Panc1 (cell line): ENCODE measurements at regions not wholly inside any gene's neighbourhood (a gene's known extent, or its start where the extent isn't known, plus 50 kb on each side); places are given as distances from the start of the nearest gene placed in this dataset.

Source experiments
- ATAC-seq: fragments of 200-7000 bp; cut with Tn5 transposase; 2 replicates; pipeline ENCODE4 v1.9.1; 2020; ENCODE audit warnings: mild to moderate bottlenecking, moderate library complexity
- BruUV-seq: library from RNA; stranded (reverse); fragments of 400-500 nt; replicated peaks from 2 replicates; lab custom pipeline; 2021; lab: Mats Ljungman, UMichigan
- CTCF ChIA-PET: fragments of 300-600 bp; sonication (Branson Sonifier 250); formaldehyde crosslinking; loops from one replicate; lab custom pipeline; 2022; ENCODE audit warnings: antibody characterized with exemption; lab: Charles Lee
- POLR2A ChIA-PET: fragments of 300-600 bp; sonication (Branson Sonifier 250); formaldehyde crosslinking; loops from one replicate; lab custom pipeline; 2022; ENCODE audit warnings: antibody characterized with exemption; lab: Charles Lee
- DNase-seq: peaks from one replicate; pipeline ENCODE4 v3.0.0-alpha.2; 2010; ENCODE audit warnings: low read depth, low spot score
- H3K27ac ChIP-seq: 2 replicates; pipeline ENCODE4 v1.5.1; 2011; ENCODE audit warnings: mild to moderate bottlenecking, low read length, inconsistent platforms
- H3K27me3 ChIP-seq: fragments of 200-500 bp; sonication (Bioruptor generic); 2 replicates; pipeline ENCODE4 v1.6.0; 2014; ENCODE audit warnings: low read length, inconsistent platforms; ENCODE audit not compliant: control insufficient read depth, insufficient read depth
- H3K36me3 ChIP-seq: fragments of 200-500 bp; sonication (Bioruptor generic); 2 replicates; pipeline ENCODE4 v1.5.1; 2014; ENCODE audit warnings: inconsistent platforms, mild to moderate bottlenecking, low read length, moderate library complexity; ENCODE audit not compliant: control insufficient read depth, insufficient read depth
- H3K4me1 ChIP-seq: 2 replicates; pipeline ENCODE4 v1.5.1; 2011; ENCODE audit warnings: inconsistent platforms, mild to moderate bottlenecking, low read length, moderate library complexity; ENCODE audit not compliant: control insufficient read depth, insufficient read depth
- H3K4me3 ChIP-seq, 2 experiments: 2 replicates each; pipeline ENCODE4 v1.5.1; 2011 to 2012; ENCODE audit warnings: low read depth in 2 of 2, low read length in 2 of 2, mild to moderate bottlenecking in 2 of 2, inconsistent platforms in 1 of 2, moderate library complexity in 1 of 2
- H3K9me3 ChIP-seq: fragments of 200-500 bp; sonication (Bioruptor generic); 2 replicates; pipeline ENCODE4 v1.5.1; 2014; ENCODE audit warnings: low read depth, mild to moderate bottlenecking, inconsistent platforms, low read length, moderate library complexity; ENCODE audit not compliant: control insufficient read depth, insufficient read depth
- CTCF ChIP-seq: fragments of 450-650 bp; IDR thresholded peaks from 2 replicates; pipeline ENCODE4 v1.5.1; 2017; ENCODE audit warnings: mild to moderate bottlenecking
- POLR2AphosphoS5 ChIP-seq: IDR thresholded peaks from 2 replicates; pipeline ENCODE4 v1.6.1; 2012; ENCODE audit warnings: mild to moderate bottlenecking, low read depth, low read length, moderate library complexity
- REST ChIP-seq, 2 experiments: IDR thresholded peaks; 2 replicates each; pipeline ENCODE4 v1.6.1; 2011 to 2012; ENCODE audit warnings: low read depth in 2 of 2, control low read depth in 1 of 2, low read length in 1 of 2, mild to moderate bottlenecking in 1 of 2, moderate library complexity in 1 of 2; ENCODE audit not compliant: insufficient read depth in 1 of 2
- SIN3A ChIP-seq: IDR thresholded peaks from 2 replicates; pipeline ENCODE4 v1.6.1; 2012; ENCODE audit warnings: low read depth, mild to moderate bottlenecking, low read length, moderate library complexity, borderline replicate concordance; ENCODE audit not compliant: insufficient read depth
- TCF7L2 ChIP-seq: IDR thresholded peaks from 2 replicates; pipeline ENCODE4 v1.6.1; 2011; ENCODE audit warnings: mild to moderate bottlenecking, low read depth, low read length, inconsistent platforms
- in situ Hi-C: cut with HindIII; loops from 2 replicates; pipeline ENCODE4 v1.10.0; 2016; ENCODE audit warnings: low sequenced_read_pairs, low pct_unique_long_range_greater_than_20kb
- intact Hi-C: fragments of 100-400 bp; cut with micrococcal nuclease; formaldehyde crosslinking; loops from one replicate; pipeline ENCODE4 v1.10.0; 2022; ENCODE audit not compliant: unreplicated experiment

- H3K27me3 ChIP-seq: no peaks in the 10 kb centered on the region
- H3K27ac ChIP-seq: no peak overlapping the region
- ChIA-PET CTCF (no interaction called here), POLR2A (no interaction called here)
- in situ Hi-C loops (no loop called here), intact Hi-C loops (no loop called here)
- no TSS peak for BruUV-seq
- no peaks in the 10 kb centered on the region for H3K4me1 ChIP-seq
- ATAC-seq: no peak
- no peak overlapping the region for H3K4me3 ChIP-seq
- no peak for DNase-seq
- H3K36me3 ChIP-seq: no peaks in the 10 kb centered on the region
- TF ChIP-seq CTCF (no peak), SIN3A (no peak), REST (IDR thresholded peaks at IDR 0.05; ENCODE audit: insufficient read depth in 1 of 2, low read depth in 2 of 2, low read length in 1 of 2) (no peak), POLR2AphosphoS5 (no peak), TCF7L2 (no peak)
- H3K9me3 ChIP-seq: no peaks in the 10 kb centered on the region
Measured at GRCh38 chr2:172664766-172665165, 70.9 kb upstream of the RAPGEF4 start.

GRCh38 chr2:172667581-172668325, 67.9 kb upstream of the RAPGEF4 start:
- POLR2A ChIA-PET: no interaction called here
- DNase-seq (no peak), ATAC-seq (no peak)
- in situ Hi-C loops: no loop called here
- H3K4me1 ChIP-seq: no peaks in the 10 kb centered on the region; the same call in 1 of the 2 replicates
- no peaks in the 10 kb centered on the region for H3K27me3 ChIP-seq
- CTCF ChIA-PET: no interaction called here
- H3K27ac ChIP-seq: no peak overlapping the region
- no TSS peak for BruUV-seq
- no peak overlapping the region for H3K4me3 ChIP-seq
- no peaks in the 10 kb centered on the region for H3K36me3 ChIP-seq
- TF ChIP-seq CTCF: no peak
- no peak for TF ChIP-seq POLR2AphosphoS5
- no peak for TF ChIP-seq REST (IDR thresholded peaks at IDR 0.05; ENCODE audit: insufficient read depth in 1 of 2, low read depth in 2 of 2, low read length in 1 of 2)
- TF ChIP-seq SIN3A: no peak
- TF ChIP-seq TCF7L2: no peak
- H3K9me3 ChIP-seq: no peaks in the 10 kb centered on the region
- intact Hi-C loops: no loop called here
